Stomach (tissue), 8 donors: ENCODE measurements at regions not wholly inside any gene's neighbourhood (a gene's known extent, or its start where the extent isn't known, plus 50 kb on each side); places are given as distances from the start of the nearest gene placed in this dataset.
"Not testable (repeated sequence)": the region's sequence is repeated elsewhere in the genome, so short reads cannot be mapped to it uniquely, and the experiment has no call there.

ENCODE experiments used
- DNase-seq, 2 donors: peaks; one replicate each; pipeline versions ENCODE4 v3.0.0 to v3.0.0-alpha.2; 2013 to 2019
- H3K27ac ChIP-seq, 5 donors: fragments of 200-600 bp in 4 of 5; sonication (generic) in 4 of 5; one replicate each; pipeline ENCODE4 v1.5.1; 2013 to 2019; ENCODE audit warnings: mild to moderate bottlenecking in 1 of 5, moderate library complexity in 1 of 5
- H3K27me3 ChIP-seq, 3 donors: fragments of 200-600 bp; sonication (generic); one replicate each; pipeline ENCODE4 v1.5.1; 2017 to 2019; ENCODE audit warnings: mixed run types in 1 of 3
- H3K36me3 ChIP-seq, 4 donors: fragments of 200-600 bp; sonication (generic); 1 replicate in 3 of 4; 2 replicates in 1 of 4; pipeline ENCODE4 v1.5.1; 2016 to 2019
- H3K4me1 ChIP-seq, 4 donors: fragments of 200-600 bp; sonication (generic); one replicate each; pipeline ENCODE4 v1.5.1; 2016 to 2019
- H3K4me3 ChIP-seq, 4 donors: fragments of 200-600 bp; sonication (generic) in 3 of 4; one replicate each; pipeline ENCODE4 v1.5.1; 2016 to 2019; ENCODE audit warnings: mild to moderate bottlenecking in 1 of 4
- H3K9me3 ChIP-seq, 4 donors: fragments of 200-600 bp; sonication (generic); one replicate each; pipeline ENCODE4 v1.5.1; 2016 to 2019
- EP300 ChIP-seq: sonication (generic); formaldehyde crosslinking; IDR thresholded peaks from one replicate; pipeline ENCODE4 v1.6.1; 2017; ENCODE audit warnings: antibody characterized with exemption
- POLR2A ChIP-seq, 4 donors: fragments of 450-650 bp; IDR thresholded peaks; one replicate each; pipeline ENCODE4 v1.6.1; 2016; ENCODE audit warnings: antibody characterized with exemption in 4 of 4, control low read depth in 2 of 4, mild to moderate bottlenecking in 1 of 4, moderate library complexity in 1 of 4
- POLR2AphosphoS5 ChIP-seq, 3 donors: sonication (generic); formaldehyde crosslinking; IDR thresholded peaks; one replicate each; pipeline ENCODE4 v1.6.1; 2016; ENCODE audit warnings: antibody characterized with exemption in 3 of 3
- WGBS, 5 donors: extraction: QIAGEN DNeasy Blood & Tissue Kit in 3 of 5; methylation state at CpG; one replicate each; pipeline versions ENCODE4 v1.1.5 to v1.1.7; 2013 to 2018; 5-methylcytosine and 5-hydroxymethylcytosine counted together
- intact Hi-C: fragments of 100-400 bp; cut with DNase I; formaldehyde crosslinking; loops from one replicate; pipeline ENCODE4 v1.15.1; 2023; ENCODE audit warnings: low total_unique reads
- TF ChIP-seq, protein P1 (sequence below), 7 experiments: fragments of 450-650 bp in 4 of 7; fragments of 200-600 bp in 3 of 7; sonication (generic) in 3 of 7; IDR thresholded peaks; one replicate each; pipeline ENCODE4 v1.5.1; 2016 to 2019; ENCODE audit warnings: antibody characterized with exemption in 7 of 7, control low read depth in 2 of 7, mild to moderate bottlenecking in 1 of 7
- donor health status: healthy with polysubstance abuse.
- donor health status: Bipolar disorder and iron deficiency.
- donor health status: healthy.

- Histone ChIP-seq H3K36me3 (no peaks in the 10 kb centered on the region), H3K27me3 (no peaks in the 10 kb centered on the region), H3K4me1 (peaks cover 0 to 4% (median 0%) of the 10 kb centered on the region in 4 donors), H3K9me3 (no peaks in the 10 kb centered on the region), H3K4me3 (no peak overlapping the region), H3K27ac (no peak overlapping the region)
- WGBS, 5 donors: 90 to 92% (median 91%) methylated on average over 4 of the region's 4 CpGs
- intact Hi-C loops: no loop called here
- no peak for TF ChIP-seq POLR2A (IDR thresholded peaks at IDR 0.05)
- no peak for TF ChIP-seq POLR2AphosphoS5 (IDR thresholded peaks at IDR 0.05)
- no peak for TF ChIP-seq EP300
- TF ChIP-seq, protein P1, sequence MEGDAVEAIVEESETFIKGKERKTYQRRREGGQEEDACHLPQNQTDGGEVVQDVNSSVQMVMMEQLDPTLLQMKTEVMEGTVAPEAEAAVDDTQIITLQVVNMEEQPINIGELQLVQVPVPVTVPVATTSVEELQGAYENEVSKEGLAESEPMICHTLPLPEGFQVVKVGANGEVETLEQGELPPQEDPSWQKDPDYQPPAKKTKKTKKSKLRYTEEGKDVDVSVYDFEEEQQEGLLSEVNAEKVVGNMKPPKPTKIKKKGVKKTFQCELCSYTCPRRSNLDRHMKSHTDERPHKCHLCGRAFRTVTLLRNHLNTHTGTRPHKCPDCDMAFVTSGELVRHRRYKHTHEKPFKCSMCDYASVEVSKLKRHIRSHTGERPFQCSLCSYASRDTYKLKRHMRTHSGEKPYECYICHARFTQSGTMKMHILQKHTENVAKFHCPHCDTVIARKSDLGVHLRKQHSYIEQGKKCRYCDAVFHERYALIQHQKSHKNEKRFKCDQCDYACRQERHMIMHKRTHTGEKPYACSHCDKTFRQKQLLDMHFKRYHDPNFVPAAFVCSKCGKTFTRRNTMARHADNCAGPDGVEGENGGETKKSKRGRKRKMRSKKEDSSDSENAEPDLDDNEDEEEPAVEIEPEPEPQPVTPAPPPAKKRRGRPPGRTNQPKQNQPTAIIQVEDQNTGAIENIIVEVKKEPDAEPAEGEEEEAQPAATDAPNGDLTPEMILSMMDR (IDR thresholded peaks at IDR 0.05): no peak
- no peak for DNase-seq
Measured at GRCh38 chr1:157437296-157437695, 115.0 kb downstream of the FCRL5 start.

- Histone ChIP-seq H3K27me3 (no peaks in the 10 kb centered on the region), H3K4me1 (no peaks in the 10 kb centered on the region), H3K4me3 (no peak overlapping the region), H3K27ac (no peak overlapping the region), H3K36me3 (no peaks in the 10 kb centered on the region), H3K9me3 (no peaks in the 10 kb centered on the region)
- WGBS, 5 donors: 83 to 91% (median 90%) methylated on average over 5 of the region's 5 CpGs
- intact Hi-C loops: no loop called here
- TF ChIP-seq POLR2AphosphoS5 (IDR thresholded peaks at IDR 0.05): no peak
- TF ChIP-seq POLR2A (IDR thresholded peaks at IDR 0.05): no peak
- no peak for TF ChIP-seq EP300
- TF ChIP-seq, protein P1 (IDR thresholded peaks at IDR 0.05): no peak
- no peak for DNase-seq
Measured at GRCh38 chr1:157431751-157432150, 120.6 kb downstream of the FCRL5 start.

DNA sequence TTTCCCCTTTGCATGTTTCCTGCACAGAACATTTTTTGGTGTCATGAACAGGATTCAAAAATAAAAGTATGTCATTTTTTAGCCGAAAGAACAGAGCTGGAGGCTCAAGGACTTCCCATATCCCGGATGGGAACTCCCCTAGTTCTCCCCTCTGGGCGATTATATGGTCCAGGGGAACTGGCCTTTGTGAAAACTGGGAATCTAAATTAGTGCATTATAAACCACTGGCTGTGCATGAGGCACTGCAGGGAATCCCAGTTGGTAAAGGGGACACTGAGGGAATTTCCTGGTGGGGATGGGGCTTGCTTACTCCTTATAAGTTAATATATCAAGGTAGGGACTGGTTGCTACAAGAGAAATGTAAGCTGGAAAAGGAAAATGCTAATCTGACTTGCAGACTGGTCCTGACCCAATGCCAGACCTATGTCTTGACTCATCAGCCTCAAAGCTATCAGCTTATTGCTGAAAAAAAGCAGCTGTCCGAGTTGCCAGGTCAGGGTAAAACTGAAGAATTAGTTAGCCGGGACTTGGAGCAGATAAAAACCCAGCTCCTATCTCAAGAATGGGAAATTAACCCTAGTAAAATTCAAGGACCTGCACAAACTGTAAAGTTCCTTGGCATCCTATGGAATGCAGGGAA lies 122.6 kb downstream of the FCRL5 start:
- 74 to 82% (median 80%) methylated on average over 5 of the region's 5 CpGs for WGBS, 5 donors
- intact Hi-C loops: no loop called here
- no peak for TF ChIP-seq POLR2A (IDR thresholded peaks at IDR 0.05)
- TF ChIP-seq EP300: no peak
- TF ChIP-seq POLR2AphosphoS5 (IDR thresholded peaks at IDR 0.05): no peak
- TF ChIP-seq, protein P1 (IDR thresholded peaks at IDR 0.05): no peak
- DNase-seq: no peak
- no peak overlapping the region for H3K27ac ChIP-seq
- no peaks in the 10 kb centered on the region for H3K4me1 ChIP-seq
- no peaks in the 10 kb centered on the region for H3K36me3 ChIP-seq
- no peak overlapping the region for H3K4me3 ChIP-seq
- H3K27me3 ChIP-seq: no peaks in the 10 kb centered on the region
- H3K9me3 ChIP-seq: no peaks in the 10 kb centered on the region

- H3K36me3 ChIP-seq, H3K27ac ChIP-seq, H3K4me3 ChIP-seq, H3K4me1 ChIP-seq, intact Hi-C loops, H3K27me3 ChIP-seq, H3K9me3 ChIP-seq, DNase-seq: not testable (repeated sequence)
- 86 to 100% (median 100%) methylated on average over 1 of the region's 1 CpG for WGBS, 5 donors
Measured at GRCh38 chr1:157423764-157424163, 128.6 kb downstream of the FCRL5 start.

GRCh38 chr1:157419845-157420542 lies 132.3 kb downstream of the FCRL5 start:
- no peak for DNase-seq
- Histone ChIP-seq H3K27me3 (peaks cover 0 to 10% (median 0%) of the 10 kb centered on the region in 3 donors), H3K4me3 (no peak overlapping the region), H3K27ac (no peak overlapping the region), H3K4me1 (no peaks in the 10 kb centered on the region), H3K9me3 (no peaks in the 10 kb centered on the region), H3K36me3 (no peaks in the 10 kb centered on the region)
- intact Hi-C loops: no loop called here
- TF ChIP-seq, protein P1 (IDR thresholded peaks at IDR 0.05): no peak
- no peak for TF ChIP-seq POLR2A (IDR thresholded peaks at IDR 0.05)
- no peak for TF ChIP-seq EP300
- no peak for TF ChIP-seq POLR2AphosphoS5 (IDR thresholded peaks at IDR 0.05)
- WGBS, 5 donors: 90 to 96% (median 95%) methylated on average over 5 to 6 of the region's 6 CpGs
